NOMO-1 treated with dmso at 0.1 percent for 144 hours (cell line): ENCODE measurements at regions not wholly inside any gene's neighbourhood (a gene's known extent, or its start where the extent isn't known, plus 50 kb on each side); places are given as distances from the start of the nearest gene placed in this dataset.
"Not testable (repeated sequence)": the region's sequence is repeated elsewhere in the genome, so short reads cannot be mapped to it uniquely, and the experiment has no call there.

ENCODE experiments used
- DNase-seq: peaks from one replicate; lab custom pipeline; 2025; ENCODE audit not compliant: unreplicated experiment; lab: John Stamatoyannopoulos, UW

DNA sequence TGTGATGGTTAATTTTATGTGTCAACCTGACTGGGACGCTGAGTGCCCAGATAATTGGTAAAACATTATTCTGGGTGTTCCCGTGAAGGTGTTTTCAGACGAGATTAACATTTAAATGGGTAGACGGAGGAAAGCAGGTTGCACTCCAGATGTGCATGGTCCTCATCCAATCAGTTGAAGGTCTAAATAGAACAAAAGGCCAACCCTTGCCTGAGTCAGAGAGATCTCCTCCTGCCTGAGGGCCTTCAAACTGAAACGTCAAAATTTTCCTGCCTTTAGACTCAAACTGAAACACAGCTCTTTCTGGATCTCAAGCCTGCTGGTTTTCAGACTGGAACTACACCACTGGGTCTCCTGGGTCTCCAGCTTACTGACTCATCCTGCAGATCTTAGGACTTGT lies 73.5 kb downstream of the NPIPA8 start:
- DNase-seq: not testable (repeated sequence)

DNA sequence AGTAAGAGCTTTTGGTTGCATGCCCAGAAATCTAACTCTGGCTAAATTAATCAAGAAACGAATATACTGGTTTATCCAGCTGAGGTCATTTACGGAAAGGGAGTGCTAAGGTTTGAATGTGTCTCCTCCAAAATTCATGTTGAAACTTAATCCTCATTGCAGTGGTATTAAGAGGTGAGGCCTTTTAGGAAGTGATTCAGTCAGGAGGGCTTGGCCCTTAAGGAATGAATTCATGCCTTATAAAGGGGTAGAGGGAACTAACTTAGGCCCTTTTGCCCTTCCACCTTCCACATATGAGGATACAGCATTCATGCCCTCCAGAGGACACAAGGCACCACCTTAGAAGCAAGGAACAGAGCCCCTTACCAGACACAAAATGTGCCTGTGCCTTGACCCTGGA lies 74.7 kb downstream of the NPIPA8 start:
- not testable (repeated sequence) for DNase-seq

DNA sequence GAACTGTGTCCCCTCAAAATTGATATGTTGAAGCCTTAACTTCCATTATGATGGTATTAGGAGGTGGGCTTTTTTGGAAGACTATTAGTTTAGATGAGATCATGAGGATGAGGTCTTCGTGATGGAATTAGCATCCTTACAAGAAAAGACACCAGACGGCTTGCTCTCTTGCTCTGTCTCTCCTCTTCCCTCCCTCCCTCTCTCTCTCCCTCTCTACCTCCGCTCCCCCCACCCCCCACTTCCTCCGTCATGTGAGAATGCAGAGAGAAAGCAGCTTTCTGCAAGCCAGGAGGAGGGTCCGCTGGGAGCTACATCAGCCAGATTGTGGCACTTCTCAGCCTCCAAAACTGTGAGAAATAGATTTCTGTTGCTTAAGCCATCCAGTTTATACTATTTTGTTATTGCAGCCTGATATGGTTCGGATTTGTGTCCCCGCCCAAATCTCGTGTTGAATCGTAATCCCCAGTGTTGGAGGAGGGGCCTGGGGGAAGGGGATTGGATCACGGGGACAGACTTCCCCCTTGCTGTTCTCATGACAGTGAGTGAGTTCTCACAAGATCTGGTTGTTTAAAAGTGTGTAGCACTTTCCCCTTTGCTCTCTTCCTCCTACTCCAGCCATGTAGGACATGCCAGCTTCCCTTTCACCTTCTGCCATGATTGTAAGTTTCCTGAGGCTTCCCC lies 76.9 kb downstream of the NPIPA8 start:
- DNase-seq: not testable (repeated sequence)

DNA sequence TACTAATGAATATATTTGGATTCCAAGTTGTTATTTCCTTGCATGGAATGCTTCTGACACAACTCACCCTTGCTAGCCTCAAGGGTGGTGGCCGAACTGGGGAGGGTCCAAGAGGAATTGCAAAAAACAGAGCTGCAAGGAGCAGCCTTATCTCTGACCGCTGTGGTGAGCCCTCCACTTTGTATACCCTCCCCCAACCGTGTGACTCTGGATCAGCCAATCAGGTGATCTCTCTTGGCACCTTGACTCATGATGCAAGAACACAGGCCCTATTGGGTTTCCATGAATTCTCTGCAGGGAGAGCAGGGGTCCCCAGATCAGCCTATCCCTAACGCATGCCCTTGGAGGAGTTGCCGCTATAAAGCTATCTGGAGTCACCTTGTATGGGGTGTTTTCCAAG lies 83.6 kb downstream of the NPIPA8 start:
- not testable (repeated sequence) for DNase-seq

DNA sequence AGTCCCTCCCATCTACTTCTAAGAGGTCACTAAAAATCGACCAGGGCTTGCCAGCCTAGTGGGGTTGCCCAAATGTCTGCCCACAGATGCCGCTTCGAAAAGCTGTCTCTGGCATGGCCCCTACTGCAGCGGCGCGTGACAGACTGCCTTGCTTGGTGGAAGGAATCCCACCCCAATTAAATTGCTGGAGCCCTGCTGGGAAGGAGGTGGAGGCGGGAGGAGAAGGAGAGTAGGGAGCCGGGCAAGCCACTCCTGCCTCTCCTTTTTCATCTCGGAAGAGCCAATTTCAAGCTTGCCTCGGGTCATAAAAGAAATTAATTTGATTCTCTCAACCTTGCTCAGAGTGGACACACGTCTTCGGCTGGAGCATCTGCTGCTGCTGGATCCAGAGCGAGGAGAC lies 106.0 kb downstream of the NPIPA8 start:
- not testable (repeated sequence) for DNase-seq

DNA sequence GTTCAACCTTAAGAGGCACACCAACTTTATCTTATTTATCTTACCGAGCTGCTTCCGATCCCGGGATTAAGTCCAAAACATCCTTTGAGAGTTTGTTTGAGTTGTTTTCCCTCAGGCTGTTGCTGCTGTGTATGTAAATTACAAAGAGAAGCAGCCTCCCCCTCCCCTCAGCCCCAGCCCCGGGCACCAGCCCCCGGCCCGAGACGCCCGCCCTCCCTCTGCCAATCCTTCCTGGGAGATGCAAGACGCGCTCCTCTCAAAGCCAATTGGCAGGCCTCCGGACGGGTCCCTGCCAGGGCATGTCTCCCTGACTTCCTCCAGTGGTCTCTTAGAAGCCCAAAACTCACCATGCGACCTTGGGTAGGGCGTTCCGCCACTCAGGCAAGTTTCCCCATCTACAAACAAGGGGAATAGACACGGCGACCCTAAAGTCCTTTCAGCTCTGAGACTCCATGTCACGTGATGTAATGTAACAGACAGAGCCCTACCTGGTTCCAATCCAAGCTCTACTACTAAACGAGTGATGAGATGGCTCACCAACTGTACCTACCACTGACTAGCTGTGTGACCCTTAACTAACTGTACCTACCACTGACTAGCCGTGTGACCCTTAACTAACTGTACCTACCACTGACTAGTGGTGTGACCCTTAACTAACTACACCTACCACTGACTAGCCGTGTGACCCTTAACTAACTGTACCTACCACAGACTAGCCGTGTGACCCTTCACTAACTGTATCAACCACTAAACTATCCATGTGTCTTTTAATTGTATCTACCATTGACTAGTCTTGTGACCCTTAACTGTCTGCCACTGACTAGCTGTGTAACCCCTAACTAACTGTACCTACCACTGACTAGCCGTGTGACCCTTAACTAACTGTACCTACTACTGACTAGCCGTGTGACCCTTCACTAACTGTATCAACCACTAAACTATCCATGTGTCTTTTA lies 114.2 kb downstream of the NPIPA8 start:
- DNase-seq: not testable (repeated sequence)

DNA sequence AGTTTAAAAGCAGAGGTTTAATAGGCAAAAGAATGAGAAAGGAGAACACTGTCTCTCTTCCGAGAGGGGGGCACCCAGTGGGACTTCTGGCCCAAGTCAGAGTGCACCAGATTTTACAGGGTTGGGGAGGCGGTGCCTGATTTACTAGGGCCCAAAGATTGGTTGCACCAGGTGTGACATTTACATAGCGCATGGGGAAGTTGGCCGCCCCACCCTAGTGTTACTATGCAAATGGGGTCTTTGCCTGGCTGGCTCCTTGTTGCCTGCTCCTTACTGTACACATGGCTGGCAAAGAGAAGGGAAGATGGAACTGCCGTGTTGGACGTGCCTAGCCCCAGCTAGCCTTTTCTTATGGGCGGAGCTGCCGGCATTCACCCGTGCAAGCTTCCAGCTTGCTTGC lies 118.8 kb downstream of the NPIPA8 start:
- not testable (repeated sequence) for DNase-seq

DNA sequence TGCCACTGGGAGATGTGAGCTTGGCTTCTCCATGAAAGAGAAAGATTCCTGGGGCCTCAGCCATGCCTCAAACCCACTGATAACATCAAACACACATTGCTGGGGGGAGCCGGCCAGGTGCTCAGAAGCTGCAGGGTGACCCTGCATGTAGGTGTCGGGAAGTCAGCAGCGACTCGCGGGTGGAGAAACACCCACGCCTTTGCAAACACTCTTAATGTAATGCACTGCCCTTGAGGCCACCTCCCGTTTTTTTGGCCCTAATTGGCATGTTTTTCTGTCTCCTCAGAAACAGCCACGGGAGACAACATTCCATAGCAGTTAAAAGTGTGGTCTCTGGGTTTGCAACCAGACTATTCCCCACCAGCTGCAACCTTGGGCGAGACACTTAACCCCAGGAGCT lies 119.7 kb downstream of the NPIPA8 start:
- DNase-seq: not testable (repeated sequence)

DNA sequence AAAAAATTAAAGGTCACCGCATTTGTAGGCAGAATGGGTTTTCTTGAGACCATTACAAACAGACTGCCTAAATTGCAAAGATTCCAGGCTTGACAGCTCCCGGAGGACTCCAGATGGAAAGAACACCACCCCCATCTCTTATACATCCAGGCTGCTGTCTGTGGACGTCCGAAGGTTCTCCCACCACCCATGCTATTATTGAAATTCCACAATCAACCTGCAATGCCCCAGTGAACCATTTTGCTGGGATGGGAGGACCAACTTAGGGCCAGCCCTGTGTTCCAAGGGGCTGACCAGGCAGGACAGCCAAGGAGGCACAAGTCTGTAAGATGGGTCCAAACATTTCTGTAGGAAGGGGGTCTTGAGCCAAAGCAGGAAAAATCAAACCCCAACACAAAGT lies 122.7 kb downstream of the NPIPA8 start:
- DNase-seq: not testable (repeated sequence)

DNA sequence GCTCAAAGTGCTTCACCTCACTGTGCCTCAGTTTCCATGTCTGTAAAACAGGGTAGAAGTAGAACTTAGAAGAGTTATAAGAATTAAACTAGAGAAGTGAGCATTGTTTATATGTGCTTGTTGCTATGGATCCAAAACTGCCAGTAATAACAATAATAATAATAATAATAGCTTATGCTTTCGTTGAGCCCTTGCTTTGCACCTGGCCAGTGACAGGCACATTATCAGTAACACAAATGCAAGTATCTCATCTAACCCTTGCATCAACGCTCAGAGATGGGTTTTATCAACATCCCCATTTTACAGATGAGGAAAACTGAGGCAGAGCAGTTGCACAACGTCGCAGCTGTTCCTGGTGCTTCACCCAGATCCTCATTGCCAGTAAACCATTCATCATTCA lies 125.0 kb downstream of the NPIPA8 start:
- not testable (repeated sequence) for DNase-seq

DNA sequence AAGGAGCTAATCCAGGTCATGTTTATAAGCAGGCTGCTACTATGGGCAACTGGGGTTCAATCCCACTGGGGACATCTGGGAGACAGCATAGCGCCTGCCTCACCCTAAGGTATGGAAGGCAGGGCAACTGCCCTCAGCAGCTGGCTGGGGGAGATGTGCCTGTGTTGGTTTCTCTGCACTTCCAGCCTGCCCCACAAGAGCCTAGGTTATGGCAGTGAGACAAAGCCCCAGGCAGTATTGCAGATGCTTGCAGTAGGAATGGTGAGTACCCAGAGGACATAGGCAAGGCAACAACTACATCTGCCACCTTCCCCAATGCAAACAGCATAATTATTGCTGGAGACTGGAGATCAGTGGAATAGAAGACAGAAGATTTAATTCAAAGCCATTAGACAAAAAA lies 131.8 kb downstream of the NPIPA8 start:
- DNase-seq: not testable (repeated sequence)

DNA sequence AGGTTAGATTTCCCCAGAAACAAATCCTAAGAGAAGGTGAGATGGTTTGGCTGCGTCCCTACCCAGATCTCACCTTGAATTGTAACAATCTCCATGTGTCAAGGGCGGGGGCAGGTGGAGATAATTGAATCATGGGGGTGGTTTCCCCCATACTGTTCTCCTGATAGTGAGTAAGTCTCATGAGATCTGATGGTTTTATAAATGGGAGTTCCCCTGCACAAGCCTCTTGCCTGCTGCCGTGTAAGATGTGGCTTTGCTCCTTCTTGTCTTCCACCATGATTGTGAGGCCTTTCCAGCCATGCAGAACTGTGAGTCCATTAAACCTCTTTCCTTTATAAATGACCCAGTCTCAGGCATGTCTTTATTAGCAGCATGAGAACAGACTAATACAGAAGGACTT lies 132.2 kb downstream of the NPIPA8 start:
- DNase-seq: not testable (repeated sequence)

DNA sequence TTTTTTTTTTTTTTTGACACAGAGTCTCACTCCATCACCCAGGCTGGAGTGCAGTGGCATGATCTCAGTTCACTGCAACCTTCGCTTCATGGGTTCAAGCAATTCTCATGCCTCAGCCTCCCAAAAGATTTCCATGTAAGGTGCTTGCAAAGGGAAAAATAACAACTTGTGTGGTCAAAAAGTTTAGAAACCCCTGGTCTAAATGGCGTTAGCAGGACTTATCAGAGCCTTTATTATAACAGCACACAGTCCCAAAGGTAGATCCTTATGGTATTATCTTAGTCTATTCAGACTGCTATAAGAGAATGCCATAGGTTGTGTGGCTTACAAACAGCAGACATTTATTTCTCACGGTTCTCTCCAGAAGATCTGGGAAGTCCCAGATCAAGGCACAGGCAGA lies 135.0 kb downstream of the NPIPA8 start:
- not testable (repeated sequence) for DNase-seq

DNA sequence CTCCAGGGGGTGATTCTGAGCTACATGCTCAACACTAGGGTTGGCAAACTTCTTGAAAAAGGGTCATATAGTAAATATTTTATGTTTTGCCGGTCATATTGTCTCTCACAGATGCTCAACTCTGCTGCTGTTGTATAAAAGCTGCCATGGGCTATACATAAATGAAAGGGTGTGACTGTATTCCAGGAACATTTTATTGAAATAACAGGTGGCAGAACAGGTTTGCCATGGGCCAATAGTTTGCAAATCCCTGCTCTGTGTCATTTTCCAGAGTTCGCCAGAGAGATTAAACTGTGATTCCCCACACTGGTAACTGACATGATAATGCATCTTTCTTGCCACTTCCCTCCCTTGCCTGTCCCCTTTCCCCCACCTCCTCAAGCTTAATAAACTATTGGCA lies 144.1 kb downstream of the NPIPA8 start:
- not testable (repeated sequence) for DNase-seq

DNA sequence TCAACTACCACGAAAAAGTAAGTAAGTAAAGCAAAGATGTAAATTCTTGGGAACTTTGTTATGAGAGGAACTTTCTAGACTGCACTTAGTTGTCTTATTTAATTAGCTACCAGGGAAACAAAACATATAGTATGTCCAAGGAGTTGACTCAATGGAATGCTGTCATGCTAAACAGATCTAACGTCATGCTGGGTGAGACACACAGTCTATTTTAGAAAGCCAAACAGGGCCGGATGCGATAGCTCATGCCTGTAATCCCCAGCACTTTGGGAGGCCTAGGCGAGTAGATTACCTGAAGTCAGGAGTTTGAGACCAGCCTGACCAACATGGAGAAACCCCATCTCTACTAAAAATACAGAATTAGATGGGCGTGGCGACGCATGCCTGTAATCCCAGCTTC lies 146.4 kb downstream of the NPIPA8 start:
- not testable (repeated sequence) for DNase-seq

DNA sequence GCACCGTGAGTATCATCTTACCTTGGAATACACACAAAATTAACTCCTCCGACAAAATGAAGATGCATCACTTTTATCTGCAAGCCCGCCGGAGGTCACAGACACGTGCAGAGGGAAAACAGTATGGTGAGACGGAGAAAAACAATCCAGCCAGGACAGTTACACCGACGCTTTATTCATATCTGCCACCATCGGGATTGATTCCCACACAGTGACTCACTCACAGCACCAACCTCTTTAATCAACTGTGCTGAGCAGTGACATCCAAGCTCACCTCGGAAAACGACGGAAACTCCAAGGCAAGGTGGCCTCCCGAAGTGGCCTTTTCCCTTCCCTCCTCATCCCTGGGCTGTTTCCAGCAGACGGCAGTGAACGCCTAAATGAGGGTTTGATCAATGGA lies 151.8 kb downstream of the NPIPA8 start:
- not testable (repeated sequence) for DNase-seq

DNA sequence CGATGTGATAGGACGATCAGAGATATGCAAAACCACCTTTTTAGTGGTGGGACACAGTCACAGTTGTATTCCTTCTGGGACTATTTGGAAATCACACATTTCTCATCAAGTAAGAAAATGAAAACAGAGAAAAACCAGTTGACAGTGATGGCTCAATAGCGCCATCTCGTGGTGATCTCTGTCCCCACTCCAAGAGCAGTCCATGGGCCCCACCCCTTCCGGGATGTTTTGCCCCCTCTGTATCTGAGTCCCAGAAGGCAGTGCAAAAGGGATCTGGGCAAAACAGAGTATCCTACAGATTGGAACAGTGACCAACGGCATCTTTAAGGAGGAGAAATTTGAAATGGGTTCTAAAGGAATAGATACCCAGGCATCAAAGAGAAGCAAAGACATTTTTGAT lies 155.5 kb downstream of the NPIPA8 start:
- not testable (repeated sequence) for DNase-seq

DNA sequence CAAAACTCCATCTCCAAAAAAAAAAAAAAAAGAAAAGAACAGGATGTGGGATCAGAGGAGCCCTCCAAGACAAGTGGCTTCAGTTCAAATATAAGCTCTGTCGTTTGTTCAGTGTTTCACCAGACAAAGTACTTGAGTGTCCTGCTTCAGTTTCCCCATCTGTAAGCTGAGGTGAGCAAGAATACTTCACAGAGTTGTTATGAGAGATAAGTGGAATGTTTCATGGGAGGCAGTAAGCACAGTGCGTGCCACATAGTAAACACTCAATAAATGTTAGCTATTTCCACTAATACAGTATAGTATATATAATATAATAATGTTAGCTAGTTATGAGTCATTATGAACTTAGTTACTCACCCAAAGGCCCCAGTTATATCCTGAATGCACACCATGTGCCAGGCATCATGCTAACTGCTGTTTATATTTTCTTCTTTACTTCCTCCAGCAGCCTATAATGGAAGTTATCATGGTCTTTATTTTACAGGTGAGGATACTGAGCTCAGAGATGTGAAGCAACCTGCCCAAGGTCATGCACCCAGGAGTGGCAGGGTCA lies 162.5 kb downstream of the NPIPA8 start:
- DNase-seq: not testable (repeated sequence)

DNA sequence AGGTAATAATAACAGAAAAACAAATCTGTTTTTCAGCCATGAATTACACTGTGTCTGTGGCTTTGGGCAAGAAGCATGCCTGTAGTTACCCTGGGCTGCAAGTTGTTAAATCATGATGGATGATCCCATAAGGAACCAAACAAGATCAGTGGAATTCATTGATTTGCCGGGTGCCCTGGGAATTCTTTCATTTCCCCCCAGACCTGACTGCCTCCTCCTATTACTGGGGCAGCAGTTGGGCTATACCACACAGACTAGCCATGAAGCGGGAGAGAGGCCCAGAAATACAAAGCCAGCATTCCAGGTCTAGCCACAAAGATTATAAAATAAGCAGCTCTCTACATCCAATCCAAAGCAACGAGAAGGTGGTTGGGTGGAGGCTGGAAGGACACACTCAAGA lies 174.2 kb downstream of the NPIPA8 start:
- DNase-seq: not testable (repeated sequence)

DNA sequence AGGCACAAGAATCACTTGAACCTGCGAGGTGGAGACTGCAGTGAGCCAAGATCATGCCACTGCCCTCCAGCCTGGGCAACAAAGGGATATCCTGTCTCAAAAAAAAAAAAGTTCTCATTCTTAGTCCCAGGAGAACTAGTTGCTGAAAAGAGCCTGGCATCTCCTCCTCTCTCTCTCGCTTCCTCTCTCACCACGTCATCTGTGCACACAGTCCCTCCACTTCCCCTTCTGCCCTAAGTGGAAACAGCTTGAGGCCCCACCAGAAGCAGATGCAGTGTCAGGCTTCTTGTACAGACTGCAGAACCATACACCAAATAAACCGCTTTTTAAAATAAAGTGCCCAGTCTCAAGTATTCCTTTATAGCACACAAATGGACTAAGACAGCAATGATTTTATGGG lies 175.3 kb downstream of the NPIPA8 start:
- DNase-seq: not testable (repeated sequence)

DNA sequence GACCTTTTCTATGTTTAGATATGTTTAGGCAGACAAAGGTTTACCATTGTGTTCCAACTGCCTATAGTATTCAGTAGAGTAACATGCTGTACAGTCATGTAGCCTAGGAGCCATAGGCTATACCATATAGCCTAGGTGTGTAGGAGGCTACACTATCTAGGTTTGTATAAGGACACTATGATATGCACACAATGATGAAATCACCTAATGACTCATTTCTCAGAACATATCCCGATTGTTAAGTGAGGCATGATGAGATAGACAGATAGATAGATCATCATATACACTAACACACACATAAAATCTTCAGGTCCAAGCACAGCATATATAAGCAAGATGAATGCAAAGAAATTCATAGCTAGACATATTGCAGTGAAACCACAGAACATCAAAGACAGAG lies 177.4 kb downstream of the NPIPA8 start:
- not testable (repeated sequence) for DNase-seq

DNA sequence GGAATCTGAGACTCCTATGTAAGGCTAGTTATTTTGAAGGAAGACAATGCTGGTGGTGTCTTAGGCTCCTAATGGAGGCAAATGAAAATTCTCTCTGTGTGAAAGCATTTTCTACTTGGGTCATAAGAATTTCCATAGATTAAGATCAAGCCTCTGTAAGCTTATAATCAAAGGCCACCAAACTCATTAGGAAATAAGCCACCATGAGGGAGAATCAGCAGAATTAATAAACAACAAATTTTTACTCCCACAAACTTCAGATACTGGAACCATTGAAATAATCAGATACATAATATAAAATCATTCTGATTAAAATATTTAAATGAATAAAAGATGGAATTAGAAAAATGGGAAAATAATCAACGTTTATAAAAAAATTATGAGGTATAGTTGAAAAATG lies 178.7 kb downstream of the NPIPA8 start:
- DNase-seq: not testable (repeated sequence)
